PC-3 (cell line): ENCODE measurements at regions not wholly inside any gene's neighbourhood (a gene's known extent, or its start where the extent isn't known, plus 50 kb on each side); places are given as distances from the start of the nearest gene placed in this dataset.
A peak's percentile ranks its signal among the peaks of the same experiment; 100 is the strongest.

Source experiments
- ATAC-seq: fragments of 200-7000 bp; cut with Tn5 transposase; 2 replicates; pipeline ENCODE4 v1.9.1; 2020; ENCODE audit warnings: mild to moderate bottlenecking, moderate library complexity
- BruUV-seq: library from RNA; stranded (reverse); fragments of 400-500 nt; replicated peaks from 2 replicates; lab custom pipeline; 2021; lab: Mats Ljungman, UMichigan
- CTCF ChIA-PET: fragments of 300-600 bp; sonication (Branson Sonifier 250); formaldehyde crosslinking; loops from one replicate; lab custom pipeline; 2022; ENCODE audit warnings: antibody characterized with exemption; lab: Charles Lee
- POLR2A ChIA-PET: fragments of 300-600 bp; sonication (Branson Sonifier 250); formaldehyde crosslinking; loops from one replicate; lab custom pipeline; 2022; ENCODE audit warnings: antibody characterized with exemption; ENCODE audit not compliant: unreplicated experiment; lab: Charles Lee
- DNase-seq: peaks from one replicate; pipeline ENCODE4 v3.0.0-alpha.2; 2015
- H2AFZ ChIP-seq: fragments of 300-600 bp; sonication (generic); 2 replicates; pipeline ENCODE4 v1.6.0; 2016; ENCODE audit warnings: antibody characterized with exemption, low read length
- H3F3A ChIP-seq: fragments of 300-600 bp; sonication (generic); one replicate; pipeline ENCODE4 v1.6.0; 2017; ENCODE audit warnings: antibody characterized with exemption, low read length, control low read depth, mild to moderate bottlenecking; ENCODE audit not compliant: unreplicated experiment
- H3K27ac ChIP-seq: fragments of 300-600 bp; sonication (generic); 2 replicates; pipeline ENCODE4 v1.5.1; 2016; ENCODE audit warnings: mild to moderate bottlenecking, low read length
- H3K27me3 ChIP-seq: fragments of 300-600 bp; sonication (generic); 2 replicates; pipeline ENCODE4 v1.6.1; 2016; ENCODE audit warnings: low read length, mixed read lengths
- H3K36me3 ChIP-seq: fragments of 300-600 bp; sonication (generic); 2 replicates; pipeline ENCODE4 v1.6.1; 2016; ENCODE audit warnings: low read depth, mixed run types, low read length, mixed read lengths
- H3K4me1 ChIP-seq: fragments of 300-600 bp; sonication (generic); 2 replicates; pipeline ENCODE4 v1.5.1; 2016; ENCODE audit warnings: low read length; ENCODE audit not compliant: insufficient read depth
- H3K4me2 ChIP-seq: fragments of 300-600 bp; sonication (generic); 2 replicates; pipeline ENCODE4 v1.6.0; 2016; ENCODE audit warnings: low read length
- H3K4me3 ChIP-seq: fragments of 300-600 bp; sonication (generic); 2 replicates; pipeline ENCODE4 v1.5.1; 2016; ENCODE audit warnings: mild to moderate bottlenecking, low read length, mixed read lengths
- H3K79me2 ChIP-seq: fragments of 300-600 bp; sonication (generic); 2 replicates; pipeline ENCODE4 v1.6.1; 2017; ENCODE audit warnings: low read length, mixed read lengths
- H3K9ac ChIP-seq: fragments of 300-600 bp; sonication (generic); 2 replicates; pipeline ENCODE4 v1.6.0; 2016; ENCODE audit warnings: mild to moderate bottlenecking, low read length
- H3K9me2 ChIP-seq: fragments of 300-600 bp; sonication (generic); replicated peaks from 2 replicates; pipeline ENCODE4 v1.6.1; 2016; ENCODE audit warnings: mixed run types, low read length, mixed read lengths
- H3K9me3 ChIP-seq: fragments of 300-600 bp; sonication (generic); 2 replicates; pipeline ENCODE4 v1.6.1; 2016; ENCODE audit warnings: low read length, mixed read lengths
- H4K20me1 ChIP-seq: fragments of 300-600 bp; sonication (generic); 2 replicates; pipeline ENCODE4 v1.6.1; 2016; ENCODE audit warnings: low read length, mixed read lengths
- CTCF ChIP-seq: fragments of 300-600 bp; sonication (generic); conservative IDR thresholded peaks from 2 replicates; pipeline ENCODE4 v1.5.1; 2017; ENCODE audit warnings: antibody characterized with exemption, low read depth, mild to moderate bottlenecking, low read length
- EZH2 ChIP-seq: fragments of 300-600 bp; sonication (generic); IDR thresholded peaks from one replicate; pipeline ENCODE4 v1.6.1; 2017; ENCODE audit warnings: antibody characterized with exemption, mild to moderate bottlenecking, low read length; ENCODE audit not compliant: unreplicated experiment
- EZH2phosphoT487 ChIP-seq: fragments of 300-600 bp; sonication (generic); IDR thresholded peaks from 2 replicates; pipeline ENCODE4 v1.6.1; 2018; ENCODE audit warnings: mild to moderate bottlenecking, antibody characterized with exemption, low read length, borderline replicate concordance
- intact Hi-C: fragments of 100-400 bp; cut with micrococcal nuclease; formaldehyde crosslinking; loops from 2 replicates; pipeline ENCODE4 v1.9.0; 2023

GRCh38 chr20:6709910-6710595 is 57.4 kb upstream of the BMP2 start:
- Histone ChIP-seq H3K4me2 (no peak overlapping the region), H3K4me3 (no peak overlapping the region), H2AFZ (no peak overlapping the region), H3K9me3 (no peaks in the 10 kb centered on the region), H4K20me1 (no peaks in the 10 kb centered on the region), H3K9ac (no peak overlapping the region), H3K36me3 (no peaks in the 10 kb centered on the region), H3F3A (no peaks in the 10 kb centered on the region), H3K27ac (peak overlapping the region; percentile 94), H3K79me2 (no peaks in the 10 kb centered on the region), H3K4me1 (peaks cover 82% of the 10 kb centered on the region), H3K27me3 (no peaks in the 10 kb centered on the region), H3K9me2 (no peaks in the 10 kb centered on the region)
- intact Hi-C loops, result no loop called here
- no TSS peak for BruUV-seq
- no peak for TF ChIP-seq EZH2phosphoT487
- no peak for TF ChIP-seq CTCF
- TF ChIP-seq EZH2, result no peak
- ATAC-seq, result no peak
- ChIA-PET POLR2A (no interaction called here), CTCF (no interaction called here)
- DNase-seq, result peak; percentile 24

GRCh38 chr20:6708010-6708409 is 59.5 kb upstream of the BMP2 start:
- no TSS peak for BruUV-seq
- H3K27ac ChIP-seq, result peak overlapping the region; percentile 94

More at GRCh38 chr20:6708010-6708409, 59.5 kb upstream of the BMP2 start:
- no peaks in the 10 kb centered on the region for H3K79me2 ChIP-seq
- ATAC-seq, result no peak
- H3K4me1 ChIP-seq, result peaks cover 88% of the 10 kb centered on the region
- H3K9me3 ChIP-seq, result no peaks in the 10 kb centered on the region
- peak overlapping the region; percentile 27; the same call in 1 of the 2 replicates for H2AFZ ChIP-seq
- peak overlapping the region; percentile 73 for H3K4me2 ChIP-seq
- no peaks in the 10 kb centered on the region for H3K36me3 ChIP-seq
- H3K4me3 ChIP-seq, result peak overlapping the region; percentile 26; the same call in 1 of the 2 replicates
- intact Hi-C loops, result no loop called here
- DNase-seq, result peak; percentile 76
- H3F3A ChIP-seq, result no peaks in the 10 kb centered on the region
- TF ChIP-seq EZH2 (no peak), EZH2phosphoT487 (no peak), CTCF (no peak)
- no peaks in the 10 kb centered on the region for H3K9me2 ChIP-seq
- CTCF ChIA-PET, result no interaction called here
- no peaks in the 10 kb centered on the region for H3K27me3 ChIP-seq
- POLR2A ChIA-PET, result no interaction called here
- no peaks in the 10 kb centered on the region for H4K20me1 ChIP-seq
- peak overlapping the region; percentile 66 for H3K9ac ChIP-seq
